GM13977 (cell line): ENCODE measurements at regions not wholly inside any gene's neighbourhood (a gene's known extent, or its start where the extent isn't known, plus 50 kb on each side); places are given as distances from the start of the nearest gene placed in this dataset.

Source experiments
- DNase-seq: peaks from one replicate; pipeline ENCODE4 v3.0.0; 2012; ENCODE audit warnings: low spot score
- CTCF ChIP-seq: IDR thresholded peaks from 2 replicates; pipeline ENCODE4 v1.5.1; 2012; ENCODE audit warnings: mild to moderate bottlenecking, control low read depth; ENCODE audit not compliant: insufficient read depth; ENCODE audit errors: extremely low read depth, missing control alignments
- in situ Hi-C: fragments of 300-500 bp; cut with MboI; formaldehyde crosslinking; loops from one replicate; pipeline ENCODE4 v1.12.0; 2022; ENCODE audit warnings: low sequenced_read_pairs, low pct_unique_long_range_greater_than_20kb, mixed read lengths, inconsistent platforms; ENCODE audit not compliant: unreplicated experiment

DNA sequence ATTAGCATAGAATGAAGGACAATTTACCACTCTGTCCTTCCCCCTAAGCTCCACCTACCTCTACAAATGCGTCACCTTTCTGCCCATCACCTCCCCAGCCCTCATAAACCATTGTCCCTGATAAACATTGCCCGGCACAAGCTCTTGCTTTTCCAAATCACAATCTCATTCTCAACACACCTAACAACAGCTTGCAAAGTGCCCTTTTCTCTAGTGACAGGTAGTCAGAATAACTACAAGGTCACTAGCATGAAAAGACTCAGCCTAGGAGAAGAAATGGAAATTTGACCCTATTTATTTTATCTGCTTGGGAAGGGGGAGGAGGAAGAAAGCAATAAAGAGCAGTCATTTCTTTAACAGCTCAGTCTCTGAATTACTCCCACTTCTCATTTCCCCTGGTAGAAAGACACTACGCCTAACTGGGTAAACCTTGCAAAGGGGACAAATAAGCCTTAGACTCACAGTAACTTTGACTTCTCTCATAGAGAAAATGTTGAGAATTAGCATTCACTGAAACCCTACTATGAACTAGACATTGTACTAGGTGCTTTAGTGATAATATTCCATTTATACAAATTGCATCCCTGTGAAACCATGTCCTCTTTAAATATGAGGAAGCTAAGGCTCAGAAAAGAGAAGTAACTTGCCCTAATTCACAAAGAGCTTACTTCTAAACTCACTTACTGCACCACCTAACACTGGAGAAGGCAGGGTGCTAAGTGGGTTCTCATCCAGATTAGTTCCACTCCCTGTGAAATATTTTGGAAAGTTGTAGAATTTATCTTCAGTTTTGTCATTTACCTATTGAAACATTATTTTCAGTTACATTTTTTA is 116.2 kb upstream of the FNDC3A start:
- TF ChIP-seq CTCF = no peak
- in situ Hi-C loops = no loop called here
- DNase-seq = peak; percentile 12

GRCh38 chr13:48860364-48860763 is 115.3 kb upstream of the FNDC3A start:
- TF ChIP-seq CTCF = no peak
- in situ Hi-C loops = no loop called here
- DNase-seq = no peak

GRCh38 chr13:48862572-48862971 is 113.1 kb upstream of the FNDC3A start:
- TF ChIP-seq CTCF = no peak
- in situ Hi-C loops = no loop called here

DNA sequence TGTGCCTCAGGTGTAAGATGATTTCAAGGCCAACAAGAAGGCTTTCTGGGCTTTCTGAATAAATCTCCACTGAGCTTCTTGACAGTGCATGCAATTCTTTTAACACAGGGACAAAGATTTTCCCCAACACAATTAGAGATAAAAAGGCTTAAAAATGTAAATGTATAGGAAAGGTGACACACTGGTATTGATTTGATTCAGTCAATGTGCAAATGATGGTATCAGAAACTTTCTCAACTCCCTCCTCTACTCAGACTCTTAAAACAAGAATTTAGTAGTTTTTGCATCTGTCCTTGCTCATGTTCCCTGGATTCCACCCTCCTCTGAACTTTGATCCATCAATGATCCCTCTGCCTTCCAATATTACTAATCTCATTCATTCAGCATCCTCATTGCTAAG is 111.6 kb upstream of the FNDC3A start:
- DNase-seq = no peak
- TF ChIP-seq CTCF = no peak
- in situ Hi-C loops = no loop called here

More at GRCh38 chr13:48862572-48862971, 113.1 kb upstream of the FNDC3A start:
- DNase-seq = no peak

- in situ Hi-C loops = no loop called here
- DNase-seq = no peak
- no peak for TF ChIP-seq CTCF
Observed at GRCh38 chr13:48866249-48866648, 109.5 kb upstream of the FNDC3A start.

- no peak for TF ChIP-seq CTCF
- in situ Hi-C loops = no loop called here
- no peak for DNase-seq
Observed at GRCh38 chr13:48873081-48873480, 102.6 kb upstream of the FNDC3A start.
